Prostate gland (tissue), 2 donors: ENCODE measurements at regions not wholly inside any gene's neighbourhood (a gene's known extent, or its start where the extent isn't known, plus 50 kb on each side); places are given as distances from the start of the nearest gene placed in this dataset.

Experiments
- DNase-seq: peaks from one replicate; pipeline ENCODE4 v3.0.0-alpha.2; 2019; ENCODE audit warnings: low spot score
- H3K27ac ChIP-seq, 2 donors: fragments of 200-600 bp; sonication (generic); 2 replicates each; pipeline ENCODE4 v1.5.1; 2017 to 2019
- H3K27me3 ChIP-seq: fragments of 200-600 bp; sonication (generic); replicated peaks from 2 replicates; pipeline ENCODE4 v1.5.1; 2019; ENCODE audit not compliant: insufficient read depth
- H3K36me3 ChIP-seq, 2 donors: fragments of 200-600 bp; sonication (generic); 1 replicate in 1 of 2; 2 replicates in 1 of 2; pipeline versions ENCODE4 v1.5.1 to v1.8.1; 2017 to 2019
- H3K4me1 ChIP-seq: fragments of 200-600 bp; sonication (generic); replicated peaks from 2 replicates; pipeline ENCODE4 v1.5.1; 2019
- H3K4me3 ChIP-seq, 2 donors: fragments of 200-600 bp; sonication (generic); 2 replicates each; pipeline ENCODE4 v1.5.1; 2017 to 2019
- H3K9me3 ChIP-seq: fragments of 200-600 bp; sonication (generic); 2 replicates; pipeline ENCODE4 v1.5.1; 2017
- POLR2A ChIP-seq: fragments of 450-650 bp; IDR thresholded peaks from one replicate; pipeline ENCODE4 v1.6.1; 2016; ENCODE audit warnings: antibody characterized with exemption, mild to moderate bottlenecking
- POLR2AphosphoS5 ChIP-seq: sonication (generic); formaldehyde crosslinking; IDR thresholded peaks from one replicate; pipeline ENCODE4 v1.6.1; 2017; ENCODE audit warnings: antibody characterized with exemption
- WGBS: methylation state at CpG from one replicate; pipeline ENCODE4 v1.1.5; 2018; 5-methylcytosine and 5-hydroxymethylcytosine counted together
- intact Hi-C: fragments of 100-400 bp; cut with DNase I; formaldehyde crosslinking; loops from one replicate; pipeline ENCODE4 v1.14.2; 2022
- TF ChIP-seq, protein P1 (sequence below), 4 experiments: fragments of 200-600 bp in 2 of 4; fragments of 450-650 bp in 2 of 4; sonication (generic) in 2 of 4; IDR thresholded peaks; 1 replicate in 3 of 4; 2 replicates in 1 of 4; pipeline ENCODE4 v1.5.1; 2016 to 2019; ENCODE audit warnings: antibody characterized with exemption in 4 of 4, mild to moderate bottlenecking in 2 of 4, moderate library complexity in 2 of 4

DNA sequence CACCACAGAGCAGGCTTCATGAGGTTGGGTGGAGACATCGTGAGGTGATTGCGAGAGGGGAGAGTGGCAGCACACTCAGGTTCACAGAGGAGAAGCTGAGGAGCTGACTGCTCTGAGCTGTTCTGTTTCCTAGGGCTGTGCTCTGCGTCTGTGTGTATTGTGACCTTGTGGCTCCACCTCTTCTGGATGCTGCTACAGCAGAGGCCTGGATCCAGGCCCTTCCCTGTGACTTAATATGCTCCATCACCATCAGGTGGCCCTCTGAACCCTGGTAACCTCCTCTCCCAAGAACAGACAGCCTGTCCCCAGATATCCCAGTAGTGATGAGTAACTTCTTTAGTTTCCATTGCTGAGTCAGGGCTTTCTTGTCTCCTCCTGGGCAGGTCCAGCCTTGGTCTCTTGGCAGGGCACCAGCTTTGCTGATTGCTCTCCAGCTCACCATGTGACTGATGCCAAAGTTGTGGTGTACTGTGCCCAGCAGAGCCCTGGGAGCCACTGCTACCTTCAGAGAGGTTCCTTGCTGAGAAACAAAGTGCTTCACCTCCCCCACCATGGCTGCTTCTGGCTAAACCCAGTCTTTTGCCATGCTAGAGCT, 212.8 kb upstream of the CHD1 start:
- H3K4me3 ChIP-seq: no peak overlapping the region
- H3K4me1 ChIP-seq: no peaks in the 10 kb centered on the region
- H3K36me3 ChIP-seq: no peaks in the 10 kb centered on the region
- intact Hi-C loops: no loop called here
- no peak for DNase-seq
- TF ChIP-seq, protein P1, sequence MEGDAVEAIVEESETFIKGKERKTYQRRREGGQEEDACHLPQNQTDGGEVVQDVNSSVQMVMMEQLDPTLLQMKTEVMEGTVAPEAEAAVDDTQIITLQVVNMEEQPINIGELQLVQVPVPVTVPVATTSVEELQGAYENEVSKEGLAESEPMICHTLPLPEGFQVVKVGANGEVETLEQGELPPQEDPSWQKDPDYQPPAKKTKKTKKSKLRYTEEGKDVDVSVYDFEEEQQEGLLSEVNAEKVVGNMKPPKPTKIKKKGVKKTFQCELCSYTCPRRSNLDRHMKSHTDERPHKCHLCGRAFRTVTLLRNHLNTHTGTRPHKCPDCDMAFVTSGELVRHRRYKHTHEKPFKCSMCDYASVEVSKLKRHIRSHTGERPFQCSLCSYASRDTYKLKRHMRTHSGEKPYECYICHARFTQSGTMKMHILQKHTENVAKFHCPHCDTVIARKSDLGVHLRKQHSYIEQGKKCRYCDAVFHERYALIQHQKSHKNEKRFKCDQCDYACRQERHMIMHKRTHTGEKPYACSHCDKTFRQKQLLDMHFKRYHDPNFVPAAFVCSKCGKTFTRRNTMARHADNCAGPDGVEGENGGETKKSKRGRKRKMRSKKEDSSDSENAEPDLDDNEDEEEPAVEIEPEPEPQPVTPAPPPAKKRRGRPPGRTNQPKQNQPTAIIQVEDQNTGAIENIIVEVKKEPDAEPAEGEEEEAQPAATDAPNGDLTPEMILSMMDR (IDR thresholded peaks at IDR 0.05): no peak
- TF ChIP-seq POLR2A: no peak
- TF ChIP-seq POLR2AphosphoS5: no peak
- H3K27me3 ChIP-seq: no peaks in the 10 kb centered on the region
- 89% methylated on average over 3 of the region's 3 CpGs for WGBS
- H3K9me3 ChIP-seq: no peaks in the 10 kb centered on the region
- H3K27ac ChIP-seq: no peak overlapping the region

DNA sequence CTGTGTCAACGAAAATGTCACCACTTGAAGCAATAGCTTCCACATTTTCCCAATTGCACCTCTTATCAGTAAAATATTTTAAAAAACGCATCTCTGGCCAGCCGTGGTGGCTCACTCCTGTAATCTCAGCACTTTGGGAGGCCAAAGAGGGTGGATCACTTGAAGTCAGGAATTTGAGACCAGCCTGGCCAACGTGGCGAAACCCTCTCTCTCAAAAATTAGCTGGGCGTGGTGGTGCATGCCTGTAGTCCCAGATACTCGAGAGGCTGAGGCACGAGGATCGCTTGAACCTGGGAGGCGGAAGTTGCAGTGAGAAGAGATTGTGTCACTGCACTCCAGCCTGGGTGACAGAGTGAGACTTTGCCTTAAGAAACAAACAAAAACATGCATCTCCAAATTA, 210.1 kb upstream of the CHD1 start:
- no peaks in the 10 kb centered on the region for H3K4me1 ChIP-seq
- 85% methylated on average over 10 of the region's 10 CpGs for WGBS
- no peaks in the 10 kb centered on the region for H3K36me3 ChIP-seq
- H3K27me3 ChIP-seq: no peaks in the 10 kb centered on the region
- no peak for DNase-seq
- TF ChIP-seq POLR2A (no peak), POLR2AphosphoS5 (no peak)
- TF ChIP-seq, protein P1 (IDR thresholded peaks at IDR 0.05): no peak
- intact Hi-C loops: no loop called here
- no peak overlapping the region for H3K27ac ChIP-seq
- no peak overlapping the region for H3K4me3 ChIP-seq
- H3K9me3 ChIP-seq: no peaks in the 10 kb centered on the region

DNA sequence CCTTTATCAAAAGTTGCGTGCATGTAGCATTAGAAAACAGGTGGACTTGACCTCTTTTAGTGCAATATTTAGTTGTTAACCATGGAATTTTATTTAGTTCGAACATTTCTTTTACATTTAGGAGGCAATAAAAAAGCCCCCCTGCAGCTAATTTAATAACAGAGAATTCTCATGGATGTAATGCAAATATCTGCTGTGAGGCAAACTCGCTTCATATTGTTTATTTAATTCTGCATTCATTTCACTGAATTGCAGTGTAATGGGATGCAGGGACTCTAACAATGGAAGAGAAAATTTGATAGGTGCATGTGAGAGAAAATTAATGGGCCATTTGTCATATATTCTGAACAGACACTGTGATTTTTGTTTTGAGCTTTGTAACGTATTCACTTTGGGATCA, 205.1 kb upstream of the CHD1 start:
- TF ChIP-seq POLR2A (no peak), POLR2AphosphoS5 (no peak)
- TF ChIP-seq, protein P1 (IDR thresholded peaks at IDR 0.05): no peak
- Histone ChIP-seq H3K36me3 (no peaks in the 10 kb centered on the region), H3K4me1 (no peaks in the 10 kb centered on the region), H3K9me3 (no peaks in the 10 kb centered on the region), H3K27me3 (no peaks in the 10 kb centered on the region), H3K4me3 (no peak overlapping the region), H3K27ac (no peak overlapping the region)
- WGBS: 70% methylated on average over 4 of the region's 4 CpGs
- intact Hi-C loops: no loop called here
- DNase-seq: no peak

DNA sequence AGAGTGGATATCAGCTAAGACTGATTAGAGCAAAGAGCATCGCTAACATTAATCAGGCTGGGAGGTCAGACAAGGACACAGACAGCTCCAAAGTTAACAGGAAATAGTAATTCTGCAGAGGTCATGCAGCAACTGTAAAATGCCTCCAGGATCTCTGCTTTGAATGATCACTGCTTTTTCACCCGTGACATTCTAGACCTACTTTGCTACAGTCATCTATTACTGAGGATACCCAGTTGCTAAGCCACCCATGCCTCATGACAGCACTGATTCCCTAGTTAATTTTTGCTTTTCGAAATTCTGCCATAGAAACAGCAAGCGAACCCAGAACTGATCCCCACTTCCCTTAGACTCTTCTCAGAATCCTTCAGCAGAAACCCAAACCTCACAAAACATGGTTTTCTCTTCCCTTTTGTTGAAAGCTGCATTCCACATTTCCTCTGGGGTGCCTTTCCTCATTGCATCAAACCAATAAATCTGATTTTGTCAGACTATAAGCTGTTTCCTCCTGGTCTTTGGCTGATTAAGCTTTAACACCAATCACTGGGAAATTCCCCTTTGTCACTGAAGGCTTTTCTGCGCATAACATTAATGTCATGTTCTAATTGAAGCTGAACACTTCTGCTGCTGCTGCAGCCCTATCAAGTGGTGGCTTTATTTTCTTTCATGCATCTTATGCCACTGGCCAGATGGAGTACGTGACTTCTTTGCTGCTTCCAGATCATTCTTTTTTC, 201.1 kb upstream of the CHD1 start:
- H3K4me3 ChIP-seq: no peak overlapping the region
- DNase-seq: no peak

More for the DNA sequence above, 201.1 kb upstream of the CHD1 start:
- H3K36me3 ChIP-seq: no peaks in the 10 kb centered on the region
- WGBS: 72% methylated on average over 6 of the region's 6 CpGs
- no peak overlapping the region for H3K27ac ChIP-seq
- H3K4me1 ChIP-seq: no peaks in the 10 kb centered on the region
- H3K9me3 ChIP-seq: no peaks in the 10 kb centered on the region
- intact Hi-C loops: no loop called here
- no peaks in the 10 kb centered on the region for H3K27me3 ChIP-seq
- TF ChIP-seq, protein P1 (IDR thresholded peaks at IDR 0.05): no peak
- TF ChIP-seq POLR2A: no peak
- no peak for TF ChIP-seq POLR2AphosphoS5
